ENCODE measurements at regions not wholly inside any gene's neighbourhood (a gene's known extent, or its start where the extent isn't known, plus 50 kb on each side); places are given as distances from the start of the nearest gene placed in this dataset.
A peak's percentile ranks its signal among the peaks of the same experiment; 100 is the strongest.

GRCh38 chr14:53328841-53329240 is 175.7 kb upstream of the DDHD1 start:
- Histone ChIP-seq H3K36me3 (ENCODE audit: control insufficient read depth in 3 of 3, insufficient read depth in 3 of 3, low read length in 3 of 3) (no peaks in the 10 kb centered on the region), H3K27ac (ENCODE audit: low read depth, low read length) (peak overlapping the region; percentile 36), H3K4me1 (ENCODE audit: control insufficient read depth in 3 of 3, insufficient read depth in 3 of 3, low read length in 3 of 3) (no peaks in the 10 kb centered on the region), H3K4me3 (ENCODE audit: low read length in 3 of 3) (no peak overlapping the region), H3K27me3 (ENCODE audit: control insufficient read depth in 3 of 3, insufficient read depth in 3 of 3, low read length in 3 of 3) (no peaks in the 10 kb centered on the region), H3K9me3 (ENCODE audit: control insufficient read depth in 3 of 3, low read length in 3 of 3) (no peaks in the 10 kb centered on the region), H3K9ac (ENCODE audit: low read depth in 1 of 3, low read length in 3 of 3) (no peak overlapping the region)

GRCh38 chr14:53327716-53328115 is 174.6 kb upstream of the DDHD1 start:
- H3K9me3 ChIP-seq (ENCODE audit: control insufficient read depth in 3 of 3, low read length in 3 of 3), result no peaks in the 10 kb centered on the region
- H3K36me3 ChIP-seq (ENCODE audit: control insufficient read depth in 3 of 3, insufficient read depth in 3 of 3, low read length in 3 of 3), result no peaks in the 10 kb centered on the region
- peak overlapping the region; percentile 36 for H3K27ac ChIP-seq (ENCODE audit: low read depth, low read length)
- H3K4me3 ChIP-seq (ENCODE audit: low read length in 3 of 3), result no peak overlapping the region
- no peak overlapping the region for H3K9ac ChIP-seq (ENCODE audit: low read depth in 1 of 3, low read length in 3 of 3)
- no peaks in the 10 kb centered on the region for H3K4me1 ChIP-seq (ENCODE audit: control insufficient read depth in 3 of 3, insufficient read depth in 3 of 3, low read length in 3 of 3)
- H3K27me3 ChIP-seq (ENCODE audit: control insufficient read depth in 3 of 3, insufficient read depth in 3 of 3, low read length in 3 of 3), result no peaks in the 10 kb centered on the region

- no peak overlapping the region for H3K27ac ChIP-seq (ENCODE audit: low read depth, low read length)
- no peaks in the 10 kb centered on the region for H3K9me3 ChIP-seq (ENCODE audit: control insufficient read depth in 3 of 3, low read length in 3 of 3)
- H3K4me3 ChIP-seq (ENCODE audit: low read length in 3 of 3), result no peak overlapping the region
- H3K27me3 ChIP-seq (ENCODE audit: control insufficient read depth in 3 of 3, insufficient read depth in 3 of 3, low read length in 3 of 3), result no peaks in the 10 kb centered on the region
- H3K4me1 ChIP-seq (ENCODE audit: control insufficient read depth in 3 of 3, insufficient read depth in 3 of 3, low read length in 3 of 3), result no peaks in the 10 kb centered on the region
- H3K36me3 ChIP-seq (ENCODE audit: control insufficient read depth in 3 of 3, insufficient read depth in 3 of 3, low read length in 3 of 3), result no peaks in the 10 kb centered on the region
- no peak overlapping the region for H3K9ac ChIP-seq (ENCODE audit: low read depth in 1 of 3, low read length in 3 of 3)
Measured at GRCh38 chr14:53325176-53325806, 172.2 kb upstream of the DDHD1 start.

- Histone ChIP-seq H3K36me3 (ENCODE audit: control insufficient read depth in 3 of 3, insufficient read depth in 3 of 3, low read length in 3 of 3) (no peaks in the 10 kb centered on the region), H3K27ac (ENCODE audit: low read depth, low read length) (no peak overlapping the region), H3K27me3 (ENCODE audit: control insufficient read depth in 3 of 3, insufficient read depth in 3 of 3, low read length in 3 of 3) (no peaks in the 10 kb centered on the region), H3K9ac (ENCODE audit: low read depth in 1 of 3, low read length in 3 of 3) (no peak overlapping the region), H3K4me1 (ENCODE audit: control insufficient read depth in 3 of 3, insufficient read depth in 3 of 3, low read length in 3 of 3) (no peaks in the 10 kb centered on the region), H3K9me3 (ENCODE audit: control insufficient read depth in 3 of 3, low read length in 3 of 3) (peaks cover 0 to 3% (median 0%) of the 10 kb centered on the region in 3 donors), H3K4me3 (ENCODE audit: low read length in 3 of 3) (no peak overlapping the region)
Measured at GRCh38 chr14:53316504-53316903, 163.4 kb upstream of the DDHD1 start.

GRCh38 chr14:53310412-53310811 is 157.3 kb upstream of the DDHD1 start:
- peaks cover 0 to 8% (median 4%) of the 10 kb centered on the region in 3 donors for H3K4me1 ChIP-seq (ENCODE audit: control insufficient read depth in 3 of 3, insufficient read depth in 3 of 3, low read length in 3 of 3)
- no peak overlapping the region for H3K4me3 ChIP-seq (ENCODE audit: low read length in 3 of 3)
- no peaks in the 10 kb centered on the region for H3K27me3 ChIP-seq (ENCODE audit: control insufficient read depth in 3 of 3, insufficient read depth in 3 of 3, low read length in 3 of 3)
- H3K27ac ChIP-seq (ENCODE audit: low read depth, low read length), result no peak overlapping the region
- H3K9ac ChIP-seq (ENCODE audit: low read depth in 1 of 3, low read length in 3 of 3), result no peak overlapping the region
- no peaks in the 10 kb centered on the region for H3K9me3 ChIP-seq (ENCODE audit: control insufficient read depth in 3 of 3, low read length in 3 of 3)
- H3K36me3 ChIP-seq (ENCODE audit: control insufficient read depth in 3 of 3, insufficient read depth in 3 of 3, low read length in 3 of 3), result no peaks in the 10 kb centered on the region

- Histone ChIP-seq H3K9me3 (ENCODE audit: control insufficient read depth in 3 of 3, low read length in 3 of 3) (no peaks in the 10 kb centered on the region), H3K9ac (ENCODE audit: low read depth in 1 of 3, low read length in 3 of 3) (peak overlapping the region in 1 of 3 donors; percentile 16), H3K27me3 (ENCODE audit: control insufficient read depth in 3 of 3, insufficient read depth in 3 of 3, low read length in 3 of 3) (no peaks in the 10 kb centered on the region), H3K36me3 (ENCODE audit: control insufficient read depth in 3 of 3, insufficient read depth in 3 of 3, low read length in 3 of 3) (no peaks in the 10 kb centered on the region), H3K4me1 (ENCODE audit: control insufficient read depth in 3 of 3, insufficient read depth in 3 of 3, low read length in 3 of 3) (peaks cover 0 to 8% (median 4%) of the 10 kb centered on the region in 3 donors), H3K27ac (ENCODE audit: low read depth, low read length) (no peak overlapping the region), H3K4me3 (ENCODE audit: low read length in 3 of 3) (peak overlapping the region in 1 of 3 donors; percentile 70)
Measured at GRCh38 chr14:53306911-53307310, 153.8 kb upstream of the DDHD1 start.

GRCh38 chr14:53306267-53306721 is 153.2 kb upstream of the DDHD1 start:
- peak overlapping the region; percentile 64 to 70 (median 64) for H3K4me3 ChIP-seq (ENCODE audit: low read length in 3 of 3)
- H3K9ac ChIP-seq (ENCODE audit: low read depth in 1 of 3, low read length in 3 of 3), result peak overlapping the region in 1 of 3 donors; percentile 28

GRCh38 chr14:53304726-53305381 is 151.7 kb upstream of the DDHD1 start:
- Histone ChIP-seq H3K27me3 (ENCODE audit: control insufficient read depth in 3 of 3, insufficient read depth in 3 of 3, low read length in 3 of 3) (no peaks in the 10 kb centered on the region), H3K9me3 (ENCODE audit: control insufficient read depth in 3 of 3, low read length in 3 of 3) (no peaks in the 10 kb centered on the region), H3K4me3 (ENCODE audit: low read length in 3 of 3) (no peak overlapping the region), H3K36me3 (ENCODE audit: control insufficient read depth in 3 of 3, insufficient read depth in 3 of 3, low read length in 3 of 3) (no peaks in the 10 kb centered on the region), H3K27ac (ENCODE audit: low read depth, low read length) (no peak overlapping the region), H3K9ac (ENCODE audit: low read depth in 1 of 3, low read length in 3 of 3) (no peak overlapping the region), H3K4me1 (ENCODE audit: control insufficient read depth in 3 of 3, insufficient read depth in 3 of 3, low read length in 3 of 3) (peaks cover 0 to 8% (median 4%) of the 10 kb centered on the region in 3 donors)

More at GRCh38 chr14:53306267-53306721, 153.2 kb upstream of the DDHD1 start:
- Histone ChIP-seq H3K4me1 (ENCODE audit: control insufficient read depth in 3 of 3, insufficient read depth in 3 of 3, low read length in 3 of 3) (peaks cover 0 to 8% (median 4%) of the 10 kb centered on the region in 3 donors), H3K9me3 (ENCODE audit: control insufficient read depth in 3 of 3, low read length in 3 of 3) (no peaks in the 10 kb centered on the region), H3K27ac (ENCODE audit: low read depth, low read length) (no peak overlapping the region), H3K27me3 (ENCODE audit: control insufficient read depth in 3 of 3, insufficient read depth in 3 of 3, low read length in 3 of 3) (no peaks in the 10 kb centered on the region), H3K36me3 (ENCODE audit: control insufficient read depth in 3 of 3, insufficient read depth in 3 of 3, low read length in 3 of 3) (no peaks in the 10 kb centered on the region)

- Histone ChIP-seq H3K27ac (ENCODE audit: low read depth, low read length) (no peak overlapping the region), H3K9me3 (ENCODE audit: control insufficient read depth in 3 of 3, low read length in 3 of 3) (no peaks in the 10 kb centered on the region), H3K27me3 (ENCODE audit: control insufficient read depth in 3 of 3, insufficient read depth in 3 of 3, low read length in 3 of 3) (no peaks in the 10 kb centered on the region), H3K9ac (ENCODE audit: low read depth in 1 of 3, low read length in 3 of 3) (no peak overlapping the region), H3K36me3 (ENCODE audit: control insufficient read depth in 3 of 3, insufficient read depth in 3 of 3, low read length in 3 of 3) (no peaks in the 10 kb centered on the region), H3K4me1 (ENCODE audit: control insufficient read depth in 3 of 3, insufficient read depth in 3 of 3, low read length in 3 of 3) (no peaks in the 10 kb centered on the region), H3K4me3 (ENCODE audit: low read length in 3 of 3) (no peak overlapping the region)
Measured at GRCh38 chr14:53295985-53296582, 143.0 kb upstream of the DDHD1 start.

GRCh38 chr14:53295372-53295771 is 142.2 kb upstream of the DDHD1 start:
- Histone ChIP-seq H3K27me3 (ENCODE audit: control insufficient read depth in 3 of 3, insufficient read depth in 3 of 3, low read length in 3 of 3) (no peaks in the 10 kb centered on the region), H3K4me3 (ENCODE audit: low read length in 3 of 3) (no peak overlapping the region), H3K4me1 (ENCODE audit: control insufficient read depth in 3 of 3, insufficient read depth in 3 of 3, low read length in 3 of 3) (no peaks in the 10 kb centered on the region), H3K9me3 (ENCODE audit: control insufficient read depth in 3 of 3, low read length in 3 of 3) (no peaks in the 10 kb centered on the region), H3K36me3 (ENCODE audit: control insufficient read depth in 3 of 3, insufficient read depth in 3 of 3, low read length in 3 of 3) (no peaks in the 10 kb centered on the region), H3K27ac (ENCODE audit: low read depth, low read length) (no peak overlapping the region), H3K9ac (ENCODE audit: low read depth in 1 of 3, low read length in 3 of 3) (no peak overlapping the region)

All from skeletal muscle tissue (tissue), 3 donors.